IMR-90 (cell line): ENCODE measurements at regions not wholly inside any gene's neighbourhood (a gene's known extent, or its start where the extent isn't known, plus 50 kb on each side); places are given as distances from the start of the nearest gene placed in this dataset.

ENCODE experiments used
- ATAC-seq: fragments of 200-7000 bp; cut with Tn5 transposase; 2 replicates; pipeline ENCODE4 v1.9.1; 2020; ENCODE audit warnings: low read depth, mild to moderate bottlenecking, moderate library complexity
- BruUV-seq: library from RNA; stranded (reverse); fragments of 400-500 nt; replicated peaks from 2 replicates; lab custom pipeline; 2021; lab: Mats Ljungman, UMichigan
- CTCF ChIA-PET: fragments of 300-600 bp; formaldehyde crosslinking; extraction: SDS; loops from one replicate; lab custom pipeline; 2021; ENCODE audit warnings: antibody characterized with exemption; lab: Yijun Ruan, JAX
- POLR2A ChIA-PET: fragments of 300-600 bp; sonication (Branson Sonifier 250); formaldehyde crosslinking; loops from one replicate; lab custom pipeline; 2022; ENCODE audit warnings: antibody characterized with exemption; ENCODE audit not compliant: unreplicated experiment; lab: Charles Lee
- DNase-seq: peaks from one replicate; pipeline ENCODE4 v3.0.0; 2013
- H2AFZ ChIP-seq: replicated peaks from 2 replicates; pipeline ENCODE3; 2013; ENCODE audit warnings: low read length, mild to moderate bottlenecking; ENCODE audit not compliant: poor library complexity
- H2AK5ac ChIP-seq: 2 replicates; pipeline ENCODE4 v1.6.1; 2013; ENCODE audit warnings: low read depth, low read length, inconsistent platforms
- H2AK9ac ChIP-seq: replicated peaks from 2 replicates; pipeline ENCODE3; 2013; ENCODE audit warnings: mild to moderate bottlenecking, low read depth, low read length, moderate library complexity; ENCODE audit not compliant: poor library complexity
- H2BK120ac ChIP-seq: 2 replicates; pipeline ENCODE4 v1.6.1; 2013; ENCODE audit warnings: low read depth, low read length, inconsistent platforms
- H2BK15ac ChIP-seq: 3 replicates; pipeline ENCODE4 v1.6.1; 2013; ENCODE audit warnings: low read depth, low read length, inconsistent platforms
- H2BK20ac ChIP-seq: 2 replicates; pipeline ENCODE4 v1.6.1; 2013; ENCODE audit warnings: low read depth, mild to moderate bottlenecking, inconsistent platforms, low read length, moderate library complexity
- H2BK5ac ChIP-seq: 2 replicates; pipeline ENCODE4 v1.6.1; 2013; ENCODE audit warnings: mild to moderate bottlenecking, low read depth, low read length, inconsistent platforms; ENCODE audit not compliant: poor library complexity, severe bottlenecking
- H3K14ac ChIP-seq: replicated peaks from 2 replicates; pipeline ENCODE4 v1.6.1; 2013; ENCODE audit warnings: low read depth, low read length, inconsistent platforms
- H3K18ac ChIP-seq: 2 replicates; pipeline ENCODE4 v1.6.1; 2013; ENCODE audit warnings: low read depth, low read length, control low read depth
- H3K23ac ChIP-seq: 2 replicates; pipeline ENCODE4 v1.6.1; 2013; ENCODE audit warnings: low read depth, low read length, inconsistent platforms
- H3K27ac ChIP-seq: 2 replicates; pipeline ENCODE4 v1.5.1; 2013; ENCODE audit warnings: mild to moderate bottlenecking, control low read depth, low read length; ENCODE audit not compliant: insufficient read depth
- H3K27me3 ChIP-seq: 2 replicates; pipeline ENCODE4 v1.6.1; 2013; ENCODE audit warnings: low read length; ENCODE audit not compliant: control insufficient read depth, insufficient read depth
- H3K36me3 ChIP-seq: 2 replicates; pipeline ENCODE4 v1.6.1; 2013; ENCODE audit warnings: low read length, mixed read lengths; ENCODE audit not compliant: control insufficient read depth, insufficient read depth
- H3K4ac ChIP-seq: 2 replicates; pipeline ENCODE4 v1.6.1; 2013; ENCODE audit warnings: low read depth, low read length, inconsistent platforms
- H3K4me1 ChIP-seq: 2 replicates; pipeline ENCODE4 v1.6.1; 2013; ENCODE audit warnings: low read length, mixed read lengths; ENCODE audit not compliant: control insufficient read depth, insufficient read depth
- H3K4me2 ChIP-seq: 2 replicates; pipeline ENCODE4 v1.6.1; 2013; ENCODE audit warnings: low read depth, mild to moderate bottlenecking, control low read depth, low read length, moderate library complexity
- H3K4me3 ChIP-seq: 2 replicates; pipeline ENCODE4 v1.5.1; 2013; ENCODE audit warnings: low read depth, mild to moderate bottlenecking, control low read depth, low read length, moderate library complexity; ENCODE audit not compliant: insufficient read depth
- H3K56ac ChIP-seq: 2 replicates; pipeline ENCODE4 v1.6.1; 2013; ENCODE audit warnings: low read length, inconsistent platforms; ENCODE audit not compliant: insufficient read depth; ENCODE audit errors: extremely low read depth
- H3K79me1 ChIP-seq, 2 experiments: 2 replicates each; pipeline ENCODE4 v1.6.1; 2013; ENCODE audit warnings: low read length in 2 of 2, inconsistent platforms in 1 of 2, low read depth in 1 of 2
- H3K9ac ChIP-seq: 2 replicates; pipeline ENCODE4 v1.6.1; 2013; ENCODE audit warnings: low read depth, low read length, control low read depth
- H3K9me1 ChIP-seq: 2 replicates; pipeline ENCODE4 v1.6.1; 2013; ENCODE audit warnings: low read length, inconsistent platforms; ENCODE audit not compliant: insufficient read depth
- H3K9me3 ChIP-seq: 2 replicates; pipeline ENCODE4 v1.6.1; 2013; ENCODE audit warnings: low read length; ENCODE audit not compliant: control insufficient read depth, insufficient read depth
- H4K20me1 ChIP-seq: 2 replicates; pipeline ENCODE4 v1.6.1; 2013; ENCODE audit warnings: low read length, inconsistent platforms; ENCODE audit not compliant: insufficient read depth
- H4K5ac ChIP-seq: 2 replicates; pipeline ENCODE4 v1.6.1; 2013; ENCODE audit warnings: mild to moderate bottlenecking, low read depth, low read length, control low read depth
- H4K8ac ChIP-seq, 2 experiments: 2 replicates each; pipeline ENCODE4 v1.6.1; 2013; ENCODE audit warnings: low read depth in 2 of 2, low read length in 2 of 2, control low read depth in 1 of 2, inconsistent platforms in 1 of 2
- H4K91ac ChIP-seq: 2 replicates; pipeline ENCODE4 v1.6.1; 2013; ENCODE audit warnings: low read depth, low read length, inconsistent platforms; ENCODE audit not compliant: insufficient read depth
- BHLHE40 ChIP-seq: fragments of 150-350 bp; IDR thresholded peaks from 2 replicates; pipeline ENCODE4 v1.6.1; 2016; ENCODE audit warnings: mild to moderate bottlenecking, low read depth, low read length
- CEBPB ChIP-seq: IDR thresholded peaks from 2 replicates; pipeline ENCODE4 v1.6.1; 2012; ENCODE audit warnings: low read depth, low read length, improper control_type of control experiment
- CHD1 ChIP-seq: IDR thresholded peaks from 2 replicates; pipeline ENCODE4 v1.6.1; 2012; ENCODE audit warnings: low read depth, low read length, improper control_type of control experiment
- CTCF ChIP-seq: conservative IDR thresholded peaks from 2 replicates; pipeline ENCODE4 v1.5.1; 2012; ENCODE audit warnings: mild to moderate bottlenecking, low read depth, low read length, improper control_type of control experiment
- ELK1 ChIP-seq: fragments of 150-350 bp; IDR thresholded peaks from 2 replicates; pipeline ENCODE4 v1.6.1; 2016; ENCODE audit warnings: low read depth, mild to moderate bottlenecking, low read length, moderate library complexity, borderline replicate concordance
- MAFK ChIP-seq: IDR thresholded peaks from 2 replicates; pipeline ENCODE4 v1.6.1; 2012; ENCODE audit warnings: low read depth, low read length, improper control_type of control experiment
- MAZ ChIP-seq: IDR thresholded peaks from 2 replicates; pipeline ENCODE4 v1.6.1; 2012; ENCODE audit warnings: low read depth, mild to moderate bottlenecking, low read length, improper control_type of control experiment, moderate library complexity, borderline replicate concordance
- NFE2L2 ChIP-seq: fragments of 150-350 bp; IDR thresholded peaks from 2 replicates; pipeline ENCODE4 v1.6.1; 2016; ENCODE audit warnings: low read depth, mild to moderate bottlenecking, low read length
- POLR2A ChIP-seq: IDR thresholded peaks from 2 replicates; pipeline ENCODE4 v1.6.1; 2012; ENCODE audit warnings: mild to moderate bottlenecking, low read depth, low read length
- RAD21 ChIP-seq: IDR thresholded peaks from 2 replicates; pipeline ENCODE4 v1.6.1; 2012; ENCODE audit warnings: low read length, improper control_type of control experiment
- RCOR1 ChIP-seq: IDR thresholded peaks from 2 replicates; pipeline ENCODE4 v1.6.1; 2012; ENCODE audit warnings: mild to moderate bottlenecking, low read length, improper control_type of control experiment; ENCODE audit not compliant: insufficient replicate concordance
- RFX5 ChIP-seq: IDR thresholded peaks from 2 replicates; pipeline ENCODE4 v1.8.0; 2012; ENCODE audit warnings: low read depth, mild to moderate bottlenecking, low read length, moderate library complexity
- SMC3 ChIP-seq: fragments of 150-350 bp; IDR thresholded peaks from 2 replicates; pipeline ENCODE4 v1.6.1; 2016; ENCODE audit warnings: low read depth, mild to moderate bottlenecking, antibody characterized with exemption, low read length, moderate library complexity
- USF2 ChIP-seq: fragments of 150-350 bp; IDR thresholded peaks from 2 replicates; pipeline ENCODE4 v1.6.1; 2017; ENCODE audit warnings: mild to moderate bottlenecking, antibody characterized with exemption, low read length, low read depth
- dilution Hi-C: fragments of 300-500 bp; cut with HindIII; formaldehyde crosslinking; loops from one replicate; pipeline ENCODE4 v1.14.3; 2018; ENCODE audit warnings: low sequenced_read_pairs; ENCODE audit not compliant: unreplicated experiment
- in situ Hi-C: fragments of 300-500 bp; cut with MboI; formaldehyde crosslinking; loops from 3 replicates; pipeline ENCODE4 v1.14.3; 2019; ENCODE audit warnings: low sequenced_read_pairs, inconsistent platforms, mixed read lengths
- intact Hi-C: fragments of 100-400 bp; cut with micrococcal nuclease; formaldehyde crosslinking; loops from 2 replicates; pipeline ENCODE4 v1.10.0; 2022

- no peaks in the 10 kb centered on the region for H4K20me1 ChIP-seq
- DNase-seq (no peak), ATAC-seq (no peak)
- no peak overlapping the region for H3K27ac ChIP-seq
- no peaks in the 10 kb centered on the region for H3K36me3 ChIP-seq
- BruUV-seq, result no TSS peak
- no peaks in the 10 kb centered on the region for H3K27me3 ChIP-seq
- H3K79me1 ChIP-seq, result no peaks in the 10 kb centered on the region
- intact Hi-C loops, result no loop called here
- no peak overlapping the region for H3K4me2 ChIP-seq
- H4K91ac ChIP-seq, result no peak overlapping the region; the same call in 1 of the 2 replicates
- no peak overlapping the region for H3K14ac ChIP-seq
- no peak overlapping the region for H2AFZ ChIP-seq
- ChIA-PET CTCF (no interaction called here), POLR2A (no interaction called here)
- TF ChIP-seq USF2, result no peak
- TF ChIP-seq MAZ, result no peak
- no peak for TF ChIP-seq CTCF
- TF ChIP-seq RFX5, result no peak
- TF ChIP-seq NFE2L2, result no peak
- no peak for TF ChIP-seq ELK1
- no peak for TF ChIP-seq RCOR1
- TF ChIP-seq POLR2A, result no peak
- no peak for TF ChIP-seq RAD21
- no peak for TF ChIP-seq BHLHE40
- no peak for TF ChIP-seq MAFK
- TF ChIP-seq SMC3, result no peak
- no peak for TF ChIP-seq CEBPB
- TF ChIP-seq CHD1, result no peak
- no peak overlapping the region for H3K23ac ChIP-seq
- H2AK5ac ChIP-seq, result no peak overlapping the region
- no peaks in the 10 kb centered on the region for H3K9me3 ChIP-seq
- H3K4me3 ChIP-seq, result no peak overlapping the region
- in situ Hi-C loops, result no loop called here
- no peak overlapping the region for H4K5ac ChIP-seq
- peaks cover 5% of the 10 kb centered on the region; the same call in 1 of the 2 replicates for H3K9me1 ChIP-seq
- H2BK20ac ChIP-seq, result no peak overlapping the region
- H3K18ac ChIP-seq, result no peak overlapping the region
- no peak overlapping the region for H2BK120ac ChIP-seq
- no peak overlapping the region for H2BK5ac ChIP-seq
- no peak overlapping the region for H3K56ac ChIP-seq
- H3K4ac ChIP-seq, result no peak overlapping the region
- dilution Hi-C loops, result no loop called here
- peaks cover 2% of the 10 kb centered on the region; the same call in 1 of the 2 replicates for H3K4me1 ChIP-seq
- H4K8ac ChIP-seq, result no peak overlapping the region
- H2BK15ac ChIP-seq, result no peak overlapping the region
- H3K9ac ChIP-seq, result no peak overlapping the region
- no peak overlapping the region for H2AK9ac ChIP-seq
Measured at GRCh38 chr1:59161136-59161535, 135.8 kb upstream of the FGGY start.
